Mammary epithelial cell (primary cell): ENCODE measurements at regions not wholly inside any gene's neighbourhood (a gene's known extent, or its start where the extent isn't known, plus 50 kb on each side); places are given as distances from the start of the nearest gene placed in this dataset.

ENCODE experiments used
- EZH2 ChIP-seq: IDR thresholded peaks from 2 replicates; pipeline ENCODE4 v1.6.1; 2012; ENCODE audit warnings: low read length, inconsistent platforms, borderline replicate concordance
- TF ChIP-seq, protein P1 (sequence below), 2 donors: IDR thresholded peaks in 1 of 2; conservative IDR thresholded peaks in 1 of 2; 2 replicates each; pipeline ENCODE4 v1.5.1; 2011 to 2012; ENCODE audit warnings: inconsistent platforms in 2 of 2, low read length in 2 of 2, mild to moderate bottlenecking in 2 of 2, control low read depth in 1 of 2, low read depth in 1 of 2; ENCODE audit not compliant: insufficient read depth in 1 of 2; ENCODE audit errors: extremely low read depth in 1 of 2

DNA sequence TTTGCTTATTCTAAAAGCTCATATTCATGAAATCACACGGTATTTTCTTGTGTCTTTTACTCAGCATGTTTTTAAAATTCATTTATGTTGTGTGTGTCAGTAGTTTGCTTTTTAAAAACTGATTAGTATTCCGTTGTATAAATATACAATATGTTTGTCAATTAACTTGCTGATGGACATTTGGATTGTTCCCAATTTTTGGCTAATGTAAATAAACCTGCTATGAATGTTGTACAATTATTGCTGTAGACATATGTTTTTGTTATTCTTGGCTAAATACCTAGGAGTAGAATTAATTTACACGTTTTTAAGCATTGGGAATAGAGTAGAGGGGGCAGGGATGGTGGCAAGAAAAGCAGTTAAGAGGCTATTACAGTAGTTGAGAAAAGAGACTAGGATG lies 199.5 kb upstream of the CCL2 start:
- TF ChIP-seq, protein P1, sequence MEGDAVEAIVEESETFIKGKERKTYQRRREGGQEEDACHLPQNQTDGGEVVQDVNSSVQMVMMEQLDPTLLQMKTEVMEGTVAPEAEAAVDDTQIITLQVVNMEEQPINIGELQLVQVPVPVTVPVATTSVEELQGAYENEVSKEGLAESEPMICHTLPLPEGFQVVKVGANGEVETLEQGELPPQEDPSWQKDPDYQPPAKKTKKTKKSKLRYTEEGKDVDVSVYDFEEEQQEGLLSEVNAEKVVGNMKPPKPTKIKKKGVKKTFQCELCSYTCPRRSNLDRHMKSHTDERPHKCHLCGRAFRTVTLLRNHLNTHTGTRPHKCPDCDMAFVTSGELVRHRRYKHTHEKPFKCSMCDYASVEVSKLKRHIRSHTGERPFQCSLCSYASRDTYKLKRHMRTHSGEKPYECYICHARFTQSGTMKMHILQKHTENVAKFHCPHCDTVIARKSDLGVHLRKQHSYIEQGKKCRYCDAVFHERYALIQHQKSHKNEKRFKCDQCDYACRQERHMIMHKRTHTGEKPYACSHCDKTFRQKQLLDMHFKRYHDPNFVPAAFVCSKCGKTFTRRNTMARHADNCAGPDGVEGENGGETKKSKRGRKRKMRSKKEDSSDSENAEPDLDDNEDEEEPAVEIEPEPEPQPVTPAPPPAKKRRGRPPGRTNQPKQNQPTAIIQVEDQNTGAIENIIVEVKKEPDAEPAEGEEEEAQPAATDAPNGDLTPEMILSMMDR (conservative IDR thresholded peaks at IDR 0.05 in 1 of 2, IDR thresholded peaks at IDR 0.05 in 1 of 2; ENCODE audit: extremely low read depth in 1 of 2, insufficient read depth in 1 of 2, low read depth in 1 of 2, low read length in 2 of 2): no peak
- TF ChIP-seq EZH2: no peak
